ENCODE measurements at regions not wholly inside any gene's neighbourhood (a gene's known extent, or its start where the extent isn't known, plus 50 kb on each side); places are given as distances from the start of the nearest gene placed in this dataset.
"Not testable (repeated sequence)": the region's sequence is repeated elsewhere in the genome, so short reads cannot be mapped to it uniquely, and the experiment has no call there.

DNA sequence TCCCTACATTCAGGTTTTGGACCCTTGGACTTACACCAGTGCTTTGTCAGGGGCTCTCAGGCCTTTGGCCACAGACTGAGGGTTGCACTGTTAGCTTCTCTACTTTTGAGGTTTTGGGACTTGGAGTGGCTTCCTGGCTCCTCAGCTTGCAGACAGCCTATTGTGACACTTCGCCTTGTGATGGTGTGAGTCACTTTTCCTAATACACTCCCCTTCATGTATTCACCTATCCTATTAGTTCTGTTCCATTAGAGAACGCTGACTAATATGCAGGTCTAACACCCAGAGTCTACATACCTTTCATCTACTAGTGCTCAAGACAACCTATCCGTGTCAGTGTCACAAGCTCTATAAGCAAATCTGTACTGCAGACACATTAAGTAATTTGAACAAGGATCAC lies 605.3 kb downstream of the KCNT2 start:
- DNase-seq (ENCODE audit: low spot score) = peak; percentile 36

DNA sequence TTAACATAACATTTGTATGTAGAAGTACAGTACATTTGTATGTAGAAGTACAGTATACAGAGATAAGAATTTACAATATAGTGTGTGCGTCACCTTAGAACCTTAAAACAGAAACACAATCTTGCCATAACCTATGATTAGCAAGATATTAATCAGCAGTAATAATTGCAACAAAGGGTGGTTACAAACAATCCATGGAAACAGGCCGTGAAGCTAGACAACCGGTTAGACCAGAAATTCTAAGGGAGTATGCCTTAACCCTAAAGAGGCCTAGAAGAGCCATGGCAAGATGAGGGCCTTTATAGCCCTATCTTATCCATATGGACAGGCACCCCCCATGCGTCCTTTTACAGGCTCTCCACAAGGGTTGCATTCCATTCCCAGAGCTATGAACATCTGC lies 605.9 kb downstream of the KCNT2 start:
- not testable (repeated sequence) for DNase-seq (ENCODE audit: low spot score)

DNA sequence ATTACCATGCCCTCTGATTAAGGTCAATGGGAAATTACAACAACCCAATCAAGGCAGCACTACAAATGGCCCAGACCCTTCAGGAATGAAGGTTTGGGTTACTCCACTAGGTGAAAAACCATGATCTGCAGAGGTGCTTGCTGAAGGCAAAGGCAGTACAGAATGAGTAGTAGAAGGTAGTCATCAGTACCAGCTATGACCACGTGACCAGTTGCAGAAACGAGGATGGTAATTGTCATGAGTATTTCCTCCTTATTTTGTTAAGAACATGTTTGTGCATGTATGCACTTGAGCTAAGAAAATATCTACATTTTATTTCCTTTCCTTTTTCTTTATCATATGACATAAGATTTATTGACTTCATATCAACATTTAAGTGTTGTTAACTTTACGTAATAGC lies 607.1 kb downstream of the KCNT2 start:
- no peak for DNase-seq (ENCODE audit: low spot score)

DNA sequence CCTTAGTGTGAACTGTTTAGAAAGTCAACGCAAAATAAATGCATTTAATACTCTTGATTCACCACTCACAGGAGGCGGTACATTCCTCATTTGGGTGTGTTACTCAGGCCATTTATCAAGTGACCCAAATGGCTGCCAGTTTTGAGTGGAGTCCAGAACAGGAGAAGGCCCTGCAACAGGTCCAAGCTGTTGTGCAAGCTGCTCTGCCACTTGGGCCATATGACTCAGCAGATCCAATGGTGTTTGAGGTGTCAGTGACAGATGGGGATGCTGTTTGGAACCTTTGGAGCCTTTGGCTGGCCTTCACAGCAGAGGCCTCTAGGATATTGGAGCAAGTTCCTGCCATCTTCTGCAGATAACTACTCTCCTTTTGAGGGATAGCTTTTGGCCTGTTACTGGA lies 609.2 kb downstream of the KCNT2 start:
- peak; percentile 14 for DNase-seq (ENCODE audit: low spot score)

- peak; percentile 40 for DNase-seq (ENCODE audit: low spot score)
Observed at GRCh38 chr1:195981448-195982139, 626.6 kb downstream of the KCNT2 start.

- no peak for DNase-seq (ENCODE audit: low spot score)
Observed at GRCh38 chr1:195979646-195980045, 628.6 kb downstream of the KCNT2 start.

- no peak for DNase-seq (ENCODE audit: low spot score)
Observed at GRCh38 chr1:195973311-195973904, 634.8 kb downstream of the KCNT2 start.

DNA sequence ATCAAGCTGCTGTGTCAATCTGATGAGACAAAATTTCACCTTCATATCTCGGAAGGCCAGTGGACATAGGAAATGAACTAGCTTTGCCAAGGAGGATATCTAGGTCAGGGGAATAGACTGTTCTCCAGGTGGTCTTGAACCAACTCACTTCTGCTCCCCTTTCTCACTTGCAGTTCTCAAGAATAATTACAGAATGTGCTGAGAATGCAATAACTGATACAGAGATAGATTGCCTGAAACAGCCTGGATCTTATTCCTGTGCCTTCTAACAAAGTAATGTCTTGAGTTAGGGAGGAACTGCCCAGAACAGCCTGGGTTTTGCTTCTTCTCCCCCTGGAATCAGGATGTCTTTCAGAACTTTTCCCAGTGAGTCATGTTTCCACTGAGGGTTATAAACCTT lies 636.7 kb downstream of the KCNT2 start:
- DNase-seq (ENCODE audit: low spot score) = no peak

GRCh38 chr1:195970209-195970608 lies 638.0 kb downstream of the KCNT2 start:
- DNase-seq (ENCODE audit: low spot score) = no peak

GRCh38 chr1:195965475-195965874 lies 642.8 kb downstream of the KCNT2 start:
- DNase-seq (ENCODE audit: low spot score) = no peak

- no peak for DNase-seq (ENCODE audit: low spot score)
Observed at GRCh38 chr1:195965036-195965435, 643.2 kb downstream of the KCNT2 start.

DNA sequence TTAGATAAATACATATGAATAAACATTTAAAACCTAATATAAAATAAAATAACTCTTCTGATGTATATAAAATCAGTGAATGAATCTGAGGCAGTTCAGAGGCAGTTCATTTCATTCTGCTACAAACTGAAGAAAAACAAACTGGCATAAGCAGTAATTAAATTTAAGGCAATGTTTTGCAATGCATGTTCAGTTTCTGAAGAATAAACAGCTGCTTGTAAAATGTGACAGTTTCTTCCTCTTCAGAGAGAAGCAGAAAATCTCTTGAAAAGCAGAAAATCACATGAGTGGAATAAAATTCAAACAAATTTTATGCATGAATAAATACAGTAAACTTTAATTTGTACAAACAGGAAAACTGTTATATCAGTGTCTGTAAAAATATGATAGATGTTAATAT lies 643.7 kb downstream of the KCNT2 start:
- DNase-seq (ENCODE audit: low spot score) = no peak

GRCh38 chr1:195962051-195962450 lies 646.2 kb downstream of the KCNT2 start:
- DNase-seq (ENCODE audit: low spot score) = no peak

- DNase-seq (ENCODE audit: low spot score) = no peak
Observed at GRCh38 chr1:195960580-195960979, 647.7 kb downstream of the KCNT2 start.

- no peak for DNase-seq (ENCODE audit: low spot score)
Observed at GRCh38 chr1:195958131-195958530, 650.1 kb downstream of the KCNT2 start.

DNA sequence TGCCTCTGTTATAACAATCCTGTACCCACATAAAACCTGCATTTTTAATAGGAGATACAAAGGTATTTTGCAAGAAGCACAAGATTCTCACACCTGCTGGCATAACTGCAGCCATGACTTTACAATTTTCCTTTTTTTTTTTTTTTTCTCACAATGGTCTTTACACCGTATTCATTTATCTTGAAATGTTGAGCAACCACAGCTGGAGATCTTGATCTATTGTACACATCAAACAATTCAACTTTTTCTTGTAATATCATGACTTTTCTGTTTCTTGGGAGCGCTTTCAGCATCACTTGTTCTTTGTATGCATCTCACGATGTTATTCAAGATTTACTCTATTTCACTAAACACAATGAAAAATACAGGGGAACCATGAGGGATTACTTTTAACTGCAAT lies 651.4 kb downstream of the KCNT2 start:
- DNase-seq (ENCODE audit: low spot score) = no peak

- DNase-seq (ENCODE audit: low spot score) = no peak
Observed at GRCh38 chr1:195954848-195955247, 653.4 kb downstream of the KCNT2 start.

DNA sequence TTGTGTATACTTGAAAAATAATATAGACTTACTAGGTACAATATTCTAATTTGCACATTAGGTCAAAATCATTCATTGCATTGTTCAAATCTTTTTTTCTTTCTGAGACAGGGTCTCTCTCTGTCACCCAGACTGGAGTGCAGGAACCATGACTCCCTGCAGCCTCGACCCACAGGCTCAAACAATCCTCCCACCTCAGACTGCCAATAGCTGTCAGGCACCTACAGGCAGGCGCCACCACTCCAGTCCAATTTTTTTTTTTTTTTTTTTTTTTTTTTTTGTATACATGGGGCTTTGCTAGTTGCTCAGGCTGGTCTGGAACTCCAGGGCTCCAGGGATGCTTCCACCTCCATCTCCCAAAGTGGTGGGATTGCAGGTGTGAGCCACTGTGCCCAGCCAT lies 656.9 kb downstream of the KCNT2 start:
- DNase-seq (ENCODE audit: low spot score) = no peak

DNA sequence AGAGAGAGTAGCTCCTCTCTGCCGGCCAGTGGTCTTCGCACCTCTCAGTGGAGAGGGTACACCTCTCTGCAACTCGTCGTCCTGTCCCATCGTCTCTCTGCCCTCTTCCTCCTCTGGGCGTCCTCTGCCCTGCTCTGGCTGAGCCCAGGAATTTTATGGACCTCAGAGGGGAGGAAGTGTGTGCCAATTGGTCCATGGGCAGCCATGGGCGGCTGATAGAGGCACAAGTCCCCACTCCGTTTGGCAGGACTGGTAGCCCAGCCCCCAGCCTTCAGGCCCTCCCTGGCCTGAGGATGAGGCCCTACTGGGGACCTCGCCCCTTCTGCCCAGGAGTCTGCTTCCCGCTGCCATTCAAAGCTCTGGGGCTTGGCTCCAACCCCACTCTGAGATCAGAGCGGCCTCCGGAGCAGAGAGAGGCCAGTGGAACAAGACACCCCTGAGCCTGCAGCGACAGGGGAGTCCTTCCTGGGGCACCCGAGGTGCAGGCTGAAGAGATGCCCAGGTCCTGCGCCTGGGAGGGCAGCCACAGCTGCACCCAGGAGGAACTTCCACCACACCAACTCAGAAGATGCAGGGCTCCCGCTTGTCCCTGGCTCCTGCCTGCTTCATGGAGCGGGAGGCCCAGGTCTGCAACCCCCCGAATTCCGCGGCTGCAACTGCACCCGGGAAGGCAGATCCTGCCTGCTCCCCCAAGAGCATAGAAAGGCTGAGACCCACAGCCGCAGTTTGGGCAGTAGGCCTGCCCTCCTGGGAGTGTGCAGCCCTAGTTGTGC lies 659.9 kb downstream of the KCNT2 start:
- DNase-seq (ENCODE audit: low spot score) = no peak

GRCh38 chr1:195946500-195946899 lies 661.7 kb downstream of the KCNT2 start:
- no peak for DNase-seq (ENCODE audit: low spot score)

GRCh38 chr1:195941795-195942194 lies 666.4 kb downstream of the KCNT2 start:
- no peak for DNase-seq (ENCODE audit: low spot score)

DNA sequence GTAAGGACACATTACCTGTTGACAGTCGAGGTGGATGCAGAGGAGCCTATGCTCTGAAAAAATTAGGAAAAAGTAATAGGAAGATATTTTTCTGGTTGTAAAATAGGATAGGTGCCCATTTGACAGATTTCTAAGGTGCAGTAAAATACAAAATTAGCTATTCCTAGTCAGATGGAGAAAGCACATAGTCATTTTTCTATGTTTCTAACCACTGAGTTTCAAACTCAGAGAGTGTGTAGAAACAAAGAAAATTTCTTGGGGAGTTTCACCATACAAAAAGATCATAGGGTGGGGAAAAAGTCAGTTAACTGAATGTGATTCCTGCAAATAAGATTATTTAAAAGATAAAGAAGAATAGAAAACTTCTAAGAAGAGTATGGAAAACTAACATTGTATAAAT lies 666.9 kb downstream of the KCNT2 start:
- DNase-seq (ENCODE audit: low spot score) = no peak

- DNase-seq (ENCODE audit: low spot score) = no peak
Observed at GRCh38 chr1:195939844-195940243, 668.4 kb downstream of the KCNT2 start.
